BE2C (cell line): ENCODE measurements at regions not wholly inside any gene's neighbourhood (a gene's known extent, or its start where the extent isn't known, plus 50 kb on each side); places are given as distances from the start of the nearest gene placed in this dataset.

Source experiments
- DNase-seq: peaks from one replicate; pipeline ENCODE4 v3.0.0-alpha.2; 2020
- H3K27me3 ChIP-seq: fragments of 250-450 bp; sonication (Bioruptor Pico); 2 replicates; pipeline ENCODE4 v1.5.1; 2020; ENCODE audit warnings: mild to moderate bottlenecking
- H3K36me3 ChIP-seq: fragments of 250-450 bp; sonication (Bioruptor Pico); 2 replicates; pipeline ENCODE4 v1.5.1; 2020; ENCODE audit warnings: mild to moderate bottlenecking
- H3K4me1 ChIP-seq: fragments of 250-450 bp; sonication (Bioruptor Pico); 2 replicates; pipeline ENCODE4 v1.5.1; 2020
- H3K4me3 ChIP-seq: 2 replicates; pipeline ENCODE4 v1.5.1; 2011; ENCODE audit warnings: low read depth, low read length
- H3K9me3 ChIP-seq: fragments of 250-450 bp; sonication (Bioruptor Pico); 2 replicates; pipeline ENCODE4 v1.5.1; 2020
- CTCF ChIP-seq: IDR thresholded peaks from 2 replicates; pipeline ENCODE4 v1.5.1; 2012; ENCODE audit warnings: mild to moderate bottlenecking, low read depth, low read length

GRCh38 chr2:104290566-104290891 is 563.4 kb upstream of the POU3F3 start:
- no peak for TF ChIP-seq CTCF
- DNase-seq, result no peak

GRCh38 chr2:104312684-104313083 is 541.2 kb upstream of the POU3F3 start:
- no peaks in the 10 kb centered on the region for H3K9me3 ChIP-seq
- no peaks in the 10 kb centered on the region for H3K27me3 ChIP-seq
- no peaks in the 10 kb centered on the region for H3K36me3 ChIP-seq
- no peaks in the 10 kb centered on the region for H3K4me1 ChIP-seq
- H3K4me3 ChIP-seq, result no peak overlapping the region
- no peak for TF ChIP-seq CTCF
- DNase-seq, result peak; percentile 4

More at GRCh38 chr2:104290566-104290891, 563.4 kb upstream of the POU3F3 start:
- Histone ChIP-seq H3K36me3 (no peaks in the 10 kb centered on the region), H3K27me3 (no peaks in the 10 kb centered on the region), H3K9me3 (no peaks in the 10 kb centered on the region), H3K4me1 (no peaks in the 10 kb centered on the region), H3K4me3 (no peak overlapping the region)

GRCh38 chr2:104318001-104318665 is 535.8 kb upstream of the POU3F3 start:
- Histone ChIP-seq H3K9me3 (no peaks in the 10 kb centered on the region), H3K36me3 (no peaks in the 10 kb centered on the region), H3K4me1 (no peaks in the 10 kb centered on the region), H3K4me3 (no peak overlapping the region), H3K27me3 (0 out of 2 replicates have a peak, but pooled peaks cover 3% of the 10 kb centered on the region)
- no peak for TF ChIP-seq CTCF
- DNase-seq, result no peak

GRCh38 chr2:104321116-104321795 is 532.7 kb upstream of the POU3F3 start:
- no peak for DNase-seq
- no peaks in the 10 kb centered on the region for H3K4me1 ChIP-seq

DNA sequence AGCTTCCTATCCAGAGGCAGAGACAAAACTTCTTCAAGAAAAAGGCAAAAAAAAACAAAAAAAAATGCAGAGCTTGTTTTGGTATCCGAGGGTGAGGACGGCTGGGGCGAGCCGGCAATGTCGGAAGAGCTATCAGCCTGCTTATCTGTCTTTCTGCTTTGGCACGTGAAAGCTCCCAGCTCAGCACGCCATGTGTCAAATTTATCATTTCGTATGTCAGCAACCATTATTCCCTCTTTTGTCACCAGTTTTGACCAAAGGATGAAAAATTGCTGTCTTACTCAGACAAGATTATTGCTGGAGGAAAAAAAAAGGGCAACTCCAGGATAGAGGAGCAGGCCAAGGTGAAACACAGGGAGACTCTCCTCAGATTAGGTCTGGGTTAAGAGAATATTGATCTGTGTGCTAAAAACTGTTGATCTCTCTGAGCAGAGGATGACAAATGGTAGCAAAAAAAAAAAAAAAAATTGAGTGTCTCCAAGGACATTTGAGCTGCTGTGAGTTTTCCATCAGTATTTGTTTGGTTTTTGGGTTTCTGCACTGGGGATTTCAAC is 532.0 kb upstream of the POU3F3 start:
- H3K36me3 ChIP-seq, result no peaks in the 10 kb centered on the region
- H3K27me3 ChIP-seq, result 0 out of 2 replicates have a peak, but pooled peaks cover 3% of the 10 kb centered on the region
- no peak for DNase-seq
- H3K9me3 ChIP-seq, result no peaks in the 10 kb centered on the region
- no peak overlapping the region for H3K4me3 ChIP-seq
- no peak for TF ChIP-seq CTCF
- no peaks in the 10 kb centered on the region for H3K4me1 ChIP-seq

More at GRCh38 chr2:104321116-104321795, 532.7 kb upstream of the POU3F3 start:
- no peak for TF ChIP-seq CTCF
- Histone ChIP-seq H3K9me3 (no peaks in the 10 kb centered on the region), H3K4me3 (no peak overlapping the region), H3K27me3 (0 out of 2 replicates have a peak, but pooled peaks cover 3% of the 10 kb centered on the region), H3K36me3 (no peaks in the 10 kb centered on the region)

GRCh38 chr2:104332731-104333130 is 521.2 kb upstream of the POU3F3 start:
- no peak for TF ChIP-seq CTCF
- no peak overlapping the region for H3K4me3 ChIP-seq
- no peaks in the 10 kb centered on the region for H3K9me3 ChIP-seq
- DNase-seq, result no peak
- no peaks in the 10 kb centered on the region for H3K4me1 ChIP-seq
- no peaks in the 10 kb centered on the region for H3K27me3 ChIP-seq
- H3K36me3 ChIP-seq, result no peaks in the 10 kb centered on the region
